ENCODE measurements at regions not wholly inside any gene's neighbourhood (a gene's known extent, or its start where the extent isn't known, plus 50 kb on each side); places are given as distances from the start of the nearest gene placed in this dataset.
A peak's percentile ranks its signal among the peaks of the same experiment; 100 is the strongest.

DNA sequence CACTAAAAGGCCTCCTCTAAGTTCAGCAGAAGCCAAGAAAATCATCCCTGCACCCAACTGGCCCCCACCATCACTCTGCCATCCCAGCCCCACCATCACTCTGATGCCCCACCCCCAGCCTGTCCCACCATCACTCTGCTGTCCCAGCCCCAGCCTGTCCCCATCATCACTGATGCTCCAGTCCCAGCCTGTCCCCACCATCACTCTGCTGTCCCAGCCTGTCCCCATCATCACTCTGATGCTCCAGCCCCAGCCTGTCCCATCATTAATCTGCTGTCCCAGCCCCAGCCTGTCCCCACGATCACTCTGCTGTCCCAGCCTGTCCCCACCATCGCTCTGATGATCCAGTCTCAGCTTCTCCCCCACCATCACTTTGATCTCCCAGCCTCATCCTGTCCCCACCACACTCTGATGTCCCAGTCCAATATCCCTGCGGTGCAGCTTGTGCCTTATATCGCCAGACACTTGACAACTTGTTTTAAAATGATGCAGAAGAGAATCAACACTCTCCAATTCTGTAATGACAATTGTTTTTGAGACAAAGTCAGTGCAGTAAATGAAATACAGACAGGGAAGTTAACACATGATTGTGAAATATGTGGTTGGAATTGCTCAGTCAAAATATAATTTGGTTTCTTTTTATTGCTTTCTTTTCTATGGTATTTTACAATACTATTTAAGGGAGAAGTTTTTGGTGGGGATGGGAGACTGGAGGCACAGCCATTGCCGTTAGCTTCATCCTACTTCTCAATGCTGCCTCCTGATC is 100.8 kb downstream of the TNFAIP3 start:
- no peak overlapping the region for H3K4me3 ChIP-seq (ENCODE audit: low read depth, low read length)
- DNase-seq (ENCODE audit: low read depth): peak; percentile 56
- TF ChIP-seq, protein P1, sequence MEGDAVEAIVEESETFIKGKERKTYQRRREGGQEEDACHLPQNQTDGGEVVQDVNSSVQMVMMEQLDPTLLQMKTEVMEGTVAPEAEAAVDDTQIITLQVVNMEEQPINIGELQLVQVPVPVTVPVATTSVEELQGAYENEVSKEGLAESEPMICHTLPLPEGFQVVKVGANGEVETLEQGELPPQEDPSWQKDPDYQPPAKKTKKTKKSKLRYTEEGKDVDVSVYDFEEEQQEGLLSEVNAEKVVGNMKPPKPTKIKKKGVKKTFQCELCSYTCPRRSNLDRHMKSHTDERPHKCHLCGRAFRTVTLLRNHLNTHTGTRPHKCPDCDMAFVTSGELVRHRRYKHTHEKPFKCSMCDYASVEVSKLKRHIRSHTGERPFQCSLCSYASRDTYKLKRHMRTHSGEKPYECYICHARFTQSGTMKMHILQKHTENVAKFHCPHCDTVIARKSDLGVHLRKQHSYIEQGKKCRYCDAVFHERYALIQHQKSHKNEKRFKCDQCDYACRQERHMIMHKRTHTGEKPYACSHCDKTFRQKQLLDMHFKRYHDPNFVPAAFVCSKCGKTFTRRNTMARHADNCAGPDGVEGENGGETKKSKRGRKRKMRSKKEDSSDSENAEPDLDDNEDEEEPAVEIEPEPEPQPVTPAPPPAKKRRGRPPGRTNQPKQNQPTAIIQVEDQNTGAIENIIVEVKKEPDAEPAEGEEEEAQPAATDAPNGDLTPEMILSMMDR (conservative IDR thresholded peaks at IDR 0.05; ENCODE audit: low read depth, low read length): no peak

DNA sequence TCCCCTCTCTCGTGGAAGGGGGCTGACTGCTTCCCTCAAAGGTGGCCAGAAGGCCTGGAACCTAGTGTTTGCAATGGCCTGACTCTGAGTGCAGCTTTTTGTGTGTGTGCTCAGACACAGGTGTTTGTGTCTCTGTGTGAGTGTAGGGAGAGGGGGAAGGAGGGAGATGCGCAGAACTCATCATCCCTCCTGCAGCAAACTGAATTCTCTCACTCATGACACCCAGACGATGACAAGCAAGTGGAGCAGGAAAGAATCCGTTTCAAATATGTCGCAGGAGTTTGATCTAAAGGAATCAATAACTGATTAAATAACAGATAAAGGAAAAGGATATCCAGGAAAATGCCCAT is 101.4 kb downstream of the TNFAIP3 start:
- DNase-seq (ENCODE audit: low read depth): no peak
- no peak overlapping the region for H3K4me3 ChIP-seq (ENCODE audit: low read depth, low read length)
- TF ChIP-seq, protein P1 (conservative IDR thresholded peaks at IDR 0.05; ENCODE audit: low read depth, low read length): no peak

- TF ChIP-seq, protein P1 (conservative IDR thresholded peaks at IDR 0.05; ENCODE audit: low read depth, low read length): no peak
- DNase-seq (ENCODE audit: low read depth): peak; percentile 17
- H3K4me3 ChIP-seq (ENCODE audit: low read depth, low read length): no peak overlapping the region
These were observed 101.8 kb downstream of the TNFAIP3 start for GRCh38 chr6:137968901-137969300.

DNA sequence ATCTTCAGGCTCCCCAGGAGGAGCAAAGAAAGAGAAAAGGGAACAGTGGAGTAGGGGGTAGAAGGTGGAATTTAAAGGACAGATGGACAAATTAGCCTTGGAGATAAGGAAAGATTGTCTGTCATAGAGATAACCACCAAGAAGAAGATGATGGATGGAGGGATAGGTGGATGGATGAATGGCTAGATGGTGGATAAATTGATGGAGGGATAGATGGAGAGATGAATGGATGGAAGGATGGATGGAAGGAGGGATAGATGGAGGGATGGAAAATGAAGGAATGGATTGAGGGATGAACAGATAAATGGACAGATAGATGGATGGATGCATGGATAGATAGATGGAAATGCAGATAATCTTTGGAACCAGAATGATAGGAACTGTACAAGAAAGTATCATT is 102.8 kb downstream of the TNFAIP3 start:
- TF ChIP-seq, protein P1 (conservative IDR thresholded peaks at IDR 0.05; ENCODE audit: low read depth, low read length): no peak
- DNase-seq (ENCODE audit: low read depth): no peak
- H3K4me3 ChIP-seq (ENCODE audit: low read depth, low read length): no peak overlapping the region

DNA sequence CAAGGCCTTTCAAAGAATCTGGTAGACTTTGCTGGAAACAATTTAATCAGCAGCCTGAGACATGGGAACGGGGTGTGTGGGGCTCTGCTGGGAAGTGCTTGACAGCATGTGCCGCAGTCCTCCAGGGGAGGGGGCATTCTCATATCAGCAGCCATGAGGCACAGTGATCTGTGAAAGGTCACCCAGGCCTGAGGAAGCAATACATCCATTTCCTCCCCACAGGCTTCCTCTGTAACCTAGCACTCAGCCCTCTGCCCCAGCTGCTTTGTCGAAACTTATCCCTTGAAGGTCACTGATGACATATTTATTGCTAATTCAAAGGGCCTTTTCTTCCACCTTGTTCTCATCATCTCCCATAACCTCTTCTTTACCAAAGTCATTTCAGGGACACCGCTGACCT is 103.3 kb downstream of the TNFAIP3 start:
- no peak overlapping the region for H3K4me3 ChIP-seq (ENCODE audit: low read depth, low read length)
- TF ChIP-seq, protein P1 (conservative IDR thresholded peaks at IDR 0.05; ENCODE audit: low read depth, low read length): no peak
- DNase-seq (ENCODE audit: low read depth): no peak

GRCh38 chr6:137973201-137973600 is 106.1 kb downstream of the TNFAIP3 start:
- TF ChIP-seq, protein P1 (conservative IDR thresholded peaks at IDR 0.05; ENCODE audit: low read depth, low read length): no peak
- DNase-seq (ENCODE audit: low read depth): peak; percentile 75
- no peak overlapping the region for H3K4me3 ChIP-seq (ENCODE audit: low read depth, low read length)
